ENCODE measurements at regions not wholly inside any gene's neighbourhood (a gene's known extent, or its start where the extent isn't known, plus 50 kb on each side); places are given as distances from the start of the nearest gene placed in this dataset.
"Not testable (repeated sequence)": the region's sequence is repeated elsewhere in the genome, so short reads cannot be mapped to it uniquely, and the experiment has no call there.

- H3K36me3 Mint-ChIP-seq (ENCODE audit: low read depth), result no peaks in the 10 kb centered on the region
- TF ChIP-seq CTCF (IDR thresholded peaks at IDR 0.05), result no peak
- DNase-seq, result no peak
- H3K4me3 Mint-ChIP-seq, result no peak overlapping the region
- no peak overlapping the region for H3K27ac Mint-ChIP-seq
- H3K27me3 Mint-ChIP-seq (ENCODE audit: low read depth, poor library complexity), result no peaks in the 10 kb centered on the region
- H3K9me3 Mint-ChIP-seq, result no peaks in the 10 kb centered on the region
- peaks cover under 1% of the 10 kb centered on the region for H3K4me1 Mint-ChIP-seq
Measured at GRCh38 chr9:108262836-108263235, 593.0 kb downstream of the ACTL7B start.

- H3K9me3 Mint-ChIP-seq, result no peaks in the 10 kb centered on the region
- H3K36me3 Mint-ChIP-seq (ENCODE audit: low read depth), result no peaks in the 10 kb centered on the region
- H3K27me3 Mint-ChIP-seq (ENCODE audit: low read depth, poor library complexity), result no peaks in the 10 kb centered on the region
- TF ChIP-seq CTCF (IDR thresholded peaks at IDR 0.05), result no peak
- no peak for DNase-seq
- H3K4me1 Mint-ChIP-seq, result no peaks in the 10 kb centered on the region
- no peak overlapping the region for H3K27ac Mint-ChIP-seq
- no peak overlapping the region for H3K4me3 Mint-ChIP-seq
Measured at GRCh38 chr9:108259917-108260675, 595.7 kb downstream of the ACTL7B start.

- Mint-ChIP-seq H3K9me3 (no peaks in the 10 kb centered on the region), H3K27ac (no peak overlapping the region), H3K4me3 (no peak overlapping the region), H3K36me3 (ENCODE audit: low read depth) (no peaks in the 10 kb centered on the region), H3K4me1 (no peaks in the 10 kb centered on the region), H3K27me3 (ENCODE audit: low read depth, poor library complexity) (no peaks in the 10 kb centered on the region)
- no peak for TF ChIP-seq CTCF (IDR thresholded peaks at IDR 0.05)
- no peak for DNase-seq
Measured at GRCh38 chr9:108258640-108259039, 597.1 kb downstream of the ACTL7B start.

GRCh38 chr9:108257382-108257781, 598.4 kb downstream of the ACTL7B start:
- Mint-ChIP-seq H3K4me1 (no peaks in the 10 kb centered on the region), H3K36me3 (ENCODE audit: low read depth) (no peaks in the 10 kb centered on the region), H3K27ac (no peak overlapping the region), H3K4me3 (no peak overlapping the region), H3K27me3 (ENCODE audit: low read depth, poor library complexity) (no peaks in the 10 kb centered on the region), H3K9me3 (no peaks in the 10 kb centered on the region)
- TF ChIP-seq CTCF (IDR thresholded peaks at IDR 0.05), result no peak
- DNase-seq, result no peak

DNA sequence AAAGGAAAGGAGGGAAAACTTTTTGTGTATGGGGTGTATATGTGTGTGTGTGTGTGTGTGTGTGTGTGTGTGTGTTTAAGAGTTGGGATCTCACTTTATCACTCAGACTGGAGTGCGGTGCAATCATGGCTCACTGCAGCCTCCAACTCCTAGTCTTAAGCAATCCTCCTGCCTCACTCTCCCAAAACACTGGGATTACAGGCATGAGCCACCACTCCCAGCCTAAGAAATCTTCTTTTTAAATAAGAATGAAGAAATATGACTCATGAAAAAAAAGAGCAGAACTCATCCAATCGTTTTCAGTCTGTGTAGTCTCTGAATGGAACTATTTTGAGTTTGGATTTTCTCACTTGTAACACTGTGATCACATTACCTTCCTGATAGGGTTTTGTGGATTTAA, 601.5 kb downstream of the ACTL7B start:
- Mint-ChIP-seq H3K9me3 (no peaks in the 10 kb centered on the region), H3K27me3 (ENCODE audit: low read depth, poor library complexity) (peaks cover 3% of the 10 kb centered on the region), H3K4me1 (no peaks in the 10 kb centered on the region), H3K27ac (no peak overlapping the region), H3K36me3 (ENCODE audit: low read depth) (no peaks in the 10 kb centered on the region), H3K4me3 (no peak overlapping the region)
- no peak for DNase-seq
- no peak for TF ChIP-seq CTCF (IDR thresholded peaks at IDR 0.05)

DNA sequence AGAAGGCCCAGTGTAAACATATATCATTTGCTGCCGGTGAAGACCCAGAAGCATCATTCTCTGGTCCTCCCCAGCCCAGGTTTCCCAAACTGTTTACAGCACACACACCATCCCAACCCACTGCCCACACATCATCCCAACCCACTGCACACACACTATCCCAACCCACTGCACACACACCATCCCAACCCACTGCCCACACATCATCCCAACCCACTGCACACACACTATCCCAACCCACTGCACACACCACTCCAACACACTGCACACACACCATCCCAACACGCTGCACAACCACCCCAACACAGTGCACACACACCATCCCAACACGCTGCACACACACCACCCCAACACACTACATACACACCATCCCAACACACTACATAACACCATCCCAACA, 608.4 kb downstream of the ACTL7B start:
- not testable (repeated sequence) for H3K9me3 Mint-ChIP-seq; H3K4me3 Mint-ChIP-seq; H3K27ac Mint-ChIP-seq; DNase-seq; H3K27me3 Mint-ChIP-seq (ENCODE audit: low read depth, poor library complexity); H3K36me3 Mint-ChIP-seq (ENCODE audit: low read depth)
- H3K4me1 Mint-ChIP-seq, result peaks cover 11% of the 10 kb centered on the region

Measured in nephron progenitor cell (in vitro differentiated cells).